Breast epithelium (tissue), 4 donors: ENCODE measurements at regions not wholly inside any gene's neighbourhood (a gene's known extent, or its start where the extent isn't known, plus 50 kb on each side); places are given as distances from the start of the nearest gene placed in this dataset.

Experiments
- DNase-seq, 2 donors: peaks; one replicate each; pipeline ENCODE4 v3.0.0-alpha.2; 2019; ENCODE audit warnings: low spot score in 2 of 2
- H3K27ac ChIP-seq, 2 donors: fragments of 200-600 bp; sonication (generic) in 1 of 2; one replicate each; pipeline ENCODE4 v1.5.1; 2016 to 2019; ENCODE audit warnings: mild to moderate bottlenecking in 1 of 2
- H3K27me3 ChIP-seq, 2 donors: fragments of 200-600 bp; sonication (generic) in 1 of 2; one replicate each; pipeline versions ENCODE4 v1.5.1 to v1.6.0; 2017 to 2019; ENCODE audit warnings: control low read depth in 1 of 2, mild to moderate bottlenecking in 1 of 2
- H3K36me3 ChIP-seq: fragments of 200-600 bp; one replicate; pipeline ENCODE4 v1.5.1; 2019
- H3K4me1 ChIP-seq, 2 donors: fragments of 200-600 bp; sonication (generic); one replicate each; pipeline ENCODE4 v1.5.1; 2016 to 2019; ENCODE audit warnings: control low read depth in 1 of 2
- H3K4me3 ChIP-seq, 3 donors: fragments of 200-600 bp; sonication (generic); 1 replicate in 2 of 3; 2 replicates in 1 of 3; pipeline ENCODE4 v1.5.1; 2016 to 2019; ENCODE audit warnings: mild to moderate bottlenecking in 3 of 3, moderate library complexity in 2 of 3
- H3K9me3 ChIP-seq, 2 donors: fragments of 200-600 bp; sonication (generic) in 1 of 2; one replicate each; pipeline ENCODE4 v1.5.1; 2016 to 2019; ENCODE audit warnings: control low read depth in 1 of 2
- POLR2A ChIP-seq: fragments of 450-650 bp; IDR thresholded peaks from one replicate; pipeline ENCODE4 v1.6.1; 2016; ENCODE audit warnings: antibody characterized with exemption, mild to moderate bottlenecking, moderate library complexity
- POLR2AphosphoS5 ChIP-seq, 3 donors: sonication (generic); formaldehyde crosslinking; IDR thresholded peaks; one replicate each; pipeline ENCODE4 v1.6.1; 2017; ENCODE audit warnings: antibody characterized with exemption in 3 of 3
- intact Hi-C: fragments of 100-400 bp; cut with DNase I; formaldehyde crosslinking; loops from one replicate; pipeline ENCODE4 v1.15.1; 2023; ENCODE audit warnings: low total_unique reads
- TF ChIP-seq, protein P1 (sequence below), 3 donors: fragments of 450-650 bp; IDR thresholded peaks; one replicate each; pipeline ENCODE4 v1.5.1; 2016 to 2017; ENCODE audit warnings: antibody characterized with exemption in 3 of 3, mild to moderate bottlenecking in 3 of 3, moderate library complexity in 3 of 3

DNA sequence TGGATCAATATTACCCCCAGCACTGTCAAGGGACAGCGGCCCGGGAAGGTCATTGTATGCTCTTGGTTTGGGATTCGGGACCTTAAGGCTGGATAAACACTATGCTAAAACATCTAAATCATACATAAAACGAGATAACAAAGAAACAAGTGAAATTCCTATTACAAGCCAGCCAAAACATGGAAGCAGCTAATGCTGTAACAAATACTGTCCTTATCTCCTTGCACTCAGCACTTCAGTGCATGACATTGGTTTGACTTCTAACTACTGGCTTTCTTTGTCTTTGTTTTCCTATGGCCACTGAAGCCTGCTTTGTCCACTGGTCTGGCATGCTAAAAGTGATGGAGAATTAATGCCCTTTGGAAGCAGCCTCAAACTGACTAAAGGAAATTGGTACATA is 516.4 kb upstream of the DPH6 start:
- no peaks in the 10 kb centered on the region for H3K36me3 ChIP-seq
- H3K4me1 ChIP-seq, result no peaks in the 10 kb centered on the region
- no peak overlapping the region for H3K27ac ChIP-seq
- H3K27me3 ChIP-seq, result no peaks in the 10 kb centered on the region
- intact Hi-C loops, result no loop called here
- no peaks in the 10 kb centered on the region for H3K9me3 ChIP-seq
- H3K4me3 ChIP-seq, result no peak overlapping the region
- TF ChIP-seq POLR2A, result no peak
- TF ChIP-seq, protein P1, sequence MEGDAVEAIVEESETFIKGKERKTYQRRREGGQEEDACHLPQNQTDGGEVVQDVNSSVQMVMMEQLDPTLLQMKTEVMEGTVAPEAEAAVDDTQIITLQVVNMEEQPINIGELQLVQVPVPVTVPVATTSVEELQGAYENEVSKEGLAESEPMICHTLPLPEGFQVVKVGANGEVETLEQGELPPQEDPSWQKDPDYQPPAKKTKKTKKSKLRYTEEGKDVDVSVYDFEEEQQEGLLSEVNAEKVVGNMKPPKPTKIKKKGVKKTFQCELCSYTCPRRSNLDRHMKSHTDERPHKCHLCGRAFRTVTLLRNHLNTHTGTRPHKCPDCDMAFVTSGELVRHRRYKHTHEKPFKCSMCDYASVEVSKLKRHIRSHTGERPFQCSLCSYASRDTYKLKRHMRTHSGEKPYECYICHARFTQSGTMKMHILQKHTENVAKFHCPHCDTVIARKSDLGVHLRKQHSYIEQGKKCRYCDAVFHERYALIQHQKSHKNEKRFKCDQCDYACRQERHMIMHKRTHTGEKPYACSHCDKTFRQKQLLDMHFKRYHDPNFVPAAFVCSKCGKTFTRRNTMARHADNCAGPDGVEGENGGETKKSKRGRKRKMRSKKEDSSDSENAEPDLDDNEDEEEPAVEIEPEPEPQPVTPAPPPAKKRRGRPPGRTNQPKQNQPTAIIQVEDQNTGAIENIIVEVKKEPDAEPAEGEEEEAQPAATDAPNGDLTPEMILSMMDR (IDR thresholded peaks at IDR 0.05), result no peak
- no peak for TF ChIP-seq POLR2AphosphoS5 (IDR thresholded peaks at IDR 0.05)
- DNase-seq, result no peak

- H3K4me3 ChIP-seq, result no peak overlapping the region
- TF ChIP-seq POLR2A (no peak), POLR2AphosphoS5 (IDR thresholded peaks at IDR 0.05) (no peak)
- TF ChIP-seq, protein P1 (IDR thresholded peaks at IDR 0.05), result no peak
- no peaks in the 10 kb centered on the region for H3K9me3 ChIP-seq
- H3K4me1 ChIP-seq, result no peaks in the 10 kb centered on the region
- no peak for DNase-seq
- no peaks in the 10 kb centered on the region for H3K36me3 ChIP-seq
- intact Hi-C loops, result no loop called here
- no peaks in the 10 kb centered on the region for H3K27me3 ChIP-seq
- no peak overlapping the region for H3K27ac ChIP-seq
Measured at GRCh38 chr15:36066757-36067156, 512.7 kb upstream of the CDIN1 start.

DNA sequence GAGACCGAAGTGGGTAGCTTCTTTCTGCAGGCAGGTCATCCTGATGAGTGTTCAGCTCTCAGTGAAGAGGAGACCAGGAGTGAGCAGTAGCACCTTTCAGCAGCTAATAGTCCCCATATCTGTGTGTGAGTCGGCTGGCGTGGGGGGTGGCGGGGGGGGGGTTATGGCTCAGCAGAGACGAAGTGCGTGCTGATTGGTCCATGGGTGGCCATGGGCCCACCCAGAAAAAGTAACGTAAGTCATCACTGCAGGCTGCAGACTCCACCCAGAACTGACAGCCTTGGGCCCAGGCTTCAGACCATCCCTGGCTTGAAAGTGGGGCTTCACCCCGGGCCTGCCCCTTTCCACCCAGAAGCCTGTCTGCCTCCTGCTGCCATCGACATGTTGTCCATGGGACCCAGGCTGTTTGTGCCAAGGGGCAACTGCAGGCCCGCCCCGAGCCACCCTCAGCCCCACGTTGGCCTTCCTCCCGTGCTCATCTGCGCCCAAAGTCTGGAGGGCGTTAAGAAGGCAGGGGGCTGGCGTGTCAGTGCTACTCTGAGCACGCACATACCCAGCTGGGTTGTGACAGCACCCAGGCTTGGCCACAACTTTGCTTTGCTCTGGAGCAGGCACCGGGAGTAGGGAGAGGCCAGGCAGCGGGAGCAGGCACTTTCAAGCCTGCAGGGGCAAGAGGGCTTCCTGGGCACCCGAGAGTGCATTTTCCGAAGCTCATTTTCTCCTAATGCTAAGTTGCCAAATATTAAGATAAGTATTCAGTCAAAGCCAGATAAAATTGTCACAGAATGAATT is 511.7 kb upstream of the CDIN1 start:
- DNase-seq, result no peak
- H3K36me3 ChIP-seq, result no peaks in the 10 kb centered on the region
- H3K27me3 ChIP-seq, result no peaks in the 10 kb centered on the region
- no peaks in the 10 kb centered on the region for H3K9me3 ChIP-seq
- no peak overlapping the region for H3K4me3 ChIP-seq
- H3K27ac ChIP-seq, result no peak overlapping the region
- intact Hi-C loops, result no loop called here
- no peak for TF ChIP-seq POLR2AphosphoS5 (IDR thresholded peaks at IDR 0.05)
- TF ChIP-seq POLR2A, result no peak
- TF ChIP-seq, protein P1 (IDR thresholded peaks at IDR 0.05), result no peak
- no peaks in the 10 kb centered on the region for H3K4me1 ChIP-seq

GRCh38 chr15:36075333-36075732 is 504.1 kb upstream of the CDIN1 start:
- H3K36me3 ChIP-seq, result no peaks in the 10 kb centered on the region
- H3K4me1 ChIP-seq, result no peaks in the 10 kb centered on the region
- no peak overlapping the region for H3K27ac ChIP-seq
- H3K27me3 ChIP-seq, result no peaks in the 10 kb centered on the region
- no peak overlapping the region for H3K4me3 ChIP-seq
- DNase-seq, result no peak
- H3K9me3 ChIP-seq, result peaks cover 0 to 8% of the 10 kb centered on the region in 2 donors
- intact Hi-C loops, result loop anchor here (2.0 kb wide), 1 partner anchor 77 kb away; no protein-coding TSS in a partner anchor
- no peak for TF ChIP-seq POLR2AphosphoS5 (IDR thresholded peaks at IDR 0.05)
- TF ChIP-seq, protein P1 (IDR thresholded peaks at IDR 0.05), result no peak
- TF ChIP-seq POLR2A, result no peak

GRCh38 chr15:36079021-36079420 is 500.4 kb upstream of the CDIN1 start:
- Histone ChIP-seq H3K4me1 (no peaks in the 10 kb centered on the region), H3K4me3 (no peak overlapping the region), H3K9me3 (peaks cover 15 to 31% of the 10 kb centered on the region in 2 donors), H3K36me3 (no peaks in the 10 kb centered on the region), H3K27ac (no peak overlapping the region), H3K27me3 (no peaks in the 10 kb centered on the region)
- DNase-seq, result no peak
- TF ChIP-seq POLR2AphosphoS5 (IDR thresholded peaks at IDR 0.05), result no peak
- TF ChIP-seq, protein P1 (IDR thresholded peaks at IDR 0.05), result no peak
- no peak for TF ChIP-seq POLR2A
- intact Hi-C loops, result no loop called here
